22Rv1 (cell line): ENCODE measurements at regions not wholly inside any gene's neighbourhood (a gene's known extent, or its start where the extent isn't known, plus 50 kb on each side); places are given as distances from the start of the nearest gene placed in this dataset.

ENCODE experiments used
- CTCF ChIP-seq: fragments of 450-650 bp; IDR thresholded peaks from 2 replicates; pipeline ENCODE4 v1.5.1; 2017; ENCODE audit warnings: mild to moderate bottlenecking
- ZFX ChIP-seq: fragments of 450-650 bp; IDR thresholded peaks from 2 replicates; pipeline ENCODE4 v1.6.1; 2017; ENCODE audit warnings: antibody characterized with exemption, borderline replicate concordance

- TF ChIP-seq CTCF (no peak), ZFX (no peak)
These were observed 496.4 kb downstream of the FOXO1 start for GRCh38 chr13:40170091-40170490.
